HepG2 (cell line): ENCODE measurements at regions not wholly inside any gene's neighbourhood (a gene's known extent, or its start where the extent isn't known, plus 50 kb on each side); places are given as distances from the start of the nearest gene placed in this dataset.

Experiments
- BRCA1 ChIP-seq: sonication (generic); formaldehyde crosslinking; IDR thresholded peaks from 2 replicates; pipeline ENCODE4 v1.4.0; 2020; ENCODE audit warnings: missing genetic modification reagents
- TF ChIP-seq, protein P1 (sequence below): sonication (generic); formaldehyde crosslinking; IDR thresholded peaks from 2 replicates; pipeline ENCODE4 v1.9.0; 2021; ENCODE audit warnings: mild to moderate bottlenecking, missing genetic modification reagents
- TF ChIP-seq, protein P2 (sequence below): sonication (generic); formaldehyde crosslinking; IDR thresholded peaks from 2 replicates; pipeline ENCODE4 v1.8.1; 2023; ENCODE audit warnings: missing genetic modification reagents, inconsistent platforms, borderline replicate concordance

DNA sequence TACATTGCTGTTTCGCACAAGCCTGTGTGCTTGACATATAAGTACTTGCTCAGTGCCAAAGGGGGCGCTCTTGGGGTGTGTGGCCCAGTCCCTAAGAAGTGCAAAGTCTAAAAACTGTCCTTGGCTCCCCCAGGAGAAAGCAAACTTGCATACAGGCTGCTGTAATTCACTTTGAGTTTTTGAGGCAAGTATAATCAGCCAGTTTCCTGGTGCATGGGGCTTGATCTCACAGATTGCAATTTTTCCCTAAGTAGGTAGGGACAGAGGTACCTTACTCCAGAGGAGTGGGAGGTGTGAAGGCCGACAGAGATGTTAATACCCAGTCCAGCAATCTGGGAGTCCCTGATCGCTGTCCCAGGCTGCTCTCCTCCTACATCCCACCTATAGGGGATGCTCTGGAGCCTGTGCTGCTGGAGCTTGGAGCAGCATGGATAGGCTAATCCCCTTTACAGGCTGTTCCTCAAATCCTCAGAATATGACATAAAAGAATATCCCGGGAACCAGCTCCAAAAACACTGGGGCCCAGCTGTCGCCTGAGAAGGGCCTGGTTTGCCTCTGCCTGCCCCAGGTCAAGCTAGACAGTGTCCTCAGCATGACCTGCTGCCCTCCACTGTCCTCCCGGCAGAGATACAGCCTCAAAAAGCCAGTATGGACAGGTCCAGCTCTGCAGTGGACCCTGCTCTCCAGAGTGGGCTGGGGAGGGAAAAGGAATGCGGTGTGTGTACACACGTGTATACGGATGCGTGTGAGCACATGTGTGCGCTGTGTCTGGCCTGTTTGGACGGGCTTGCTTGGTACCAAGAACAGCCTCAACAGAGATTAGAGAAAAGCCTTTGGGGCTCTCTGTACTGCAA, 136.5 kb upstream of the HAAO start (continued):
- TF ChIP-seq, protein P1, sequence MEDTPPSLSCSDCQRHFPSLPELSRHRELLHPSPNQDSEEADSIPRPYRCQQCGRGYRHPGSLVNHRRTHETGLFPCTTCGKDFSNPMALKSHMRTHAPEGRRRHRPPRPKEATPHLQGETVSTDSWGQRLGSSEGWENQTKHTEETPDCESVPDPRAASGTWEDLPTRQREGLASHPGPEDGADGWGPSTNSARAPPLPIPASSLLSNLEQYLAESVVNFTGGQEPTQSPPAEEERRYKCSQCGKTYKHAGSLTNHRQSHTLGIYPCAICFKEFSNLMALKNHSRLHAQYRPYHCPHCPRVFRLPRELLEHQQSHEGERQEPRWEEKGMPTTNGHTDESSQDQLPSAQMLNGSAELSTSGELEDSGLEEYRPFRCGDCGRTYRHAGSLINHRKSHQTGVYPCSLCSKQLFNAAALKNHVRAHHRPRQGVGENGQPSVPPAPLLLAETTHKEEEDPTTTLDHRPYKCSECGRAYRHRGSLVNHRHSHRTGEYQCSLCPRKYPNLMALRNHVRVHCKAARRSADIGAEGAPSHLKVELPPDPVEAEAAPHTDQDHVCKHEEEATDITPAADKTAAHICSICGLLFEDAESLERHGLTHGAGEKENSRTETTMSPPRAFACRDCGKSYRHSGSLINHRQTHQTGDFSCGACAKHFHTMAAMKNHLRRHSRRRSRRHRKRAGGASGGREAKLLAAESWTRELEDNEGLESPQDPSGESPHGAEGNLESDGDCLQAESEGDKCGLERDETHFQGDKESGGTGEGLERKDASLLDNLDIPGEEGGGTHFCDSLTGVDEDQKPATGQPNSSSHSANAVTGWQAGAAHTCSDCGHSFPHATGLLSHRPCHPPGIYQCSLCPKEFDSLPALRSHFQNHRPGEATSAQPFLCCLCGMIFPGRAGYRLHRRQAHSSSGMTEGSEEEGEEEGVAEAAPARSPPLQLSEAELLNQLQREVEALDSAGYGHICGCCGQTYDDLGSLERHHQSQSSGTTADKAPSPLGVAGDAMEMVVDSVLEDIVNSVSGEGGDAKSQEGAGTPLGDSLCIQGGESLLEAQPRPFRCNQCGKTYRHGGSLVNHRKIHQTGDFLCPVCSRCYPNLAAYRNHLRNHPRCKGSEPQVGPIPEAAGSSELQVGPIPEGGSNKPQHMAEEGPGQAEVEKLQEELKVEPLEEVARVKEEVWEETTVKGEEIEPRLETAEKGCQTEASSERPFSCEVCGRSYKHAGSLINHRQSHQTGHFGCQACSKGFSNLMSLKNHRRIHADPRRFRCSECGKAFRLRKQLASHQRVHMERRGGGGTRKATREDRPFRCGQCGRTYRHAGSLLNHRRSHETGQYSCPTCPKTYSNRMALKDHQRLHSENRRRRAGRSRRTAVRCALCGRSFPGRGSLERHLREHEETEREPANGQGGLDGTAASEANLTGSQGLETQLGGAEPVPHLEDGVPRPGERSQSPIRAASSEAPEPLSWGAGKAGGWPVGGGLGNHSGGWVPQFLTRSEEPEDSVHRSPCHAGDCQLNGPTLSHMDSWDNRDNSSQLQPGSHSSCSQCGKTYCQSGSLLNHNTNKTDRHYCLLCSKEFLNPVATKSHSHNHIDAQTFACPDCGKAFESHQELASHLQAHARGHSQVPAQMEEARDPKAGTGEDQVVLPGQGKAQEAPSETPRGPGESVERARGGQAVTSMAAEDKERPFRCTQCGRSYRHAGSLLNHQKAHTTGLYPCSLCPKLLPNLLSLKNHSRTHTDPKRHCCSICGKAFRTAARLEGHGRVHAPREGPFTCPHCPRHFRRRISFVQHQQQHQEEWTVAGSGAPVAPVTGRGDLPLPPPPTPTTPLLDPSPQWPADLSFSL (CRISPR knock-in tag): peak; percentile 83
- TF ChIP-seq, protein P2, sequence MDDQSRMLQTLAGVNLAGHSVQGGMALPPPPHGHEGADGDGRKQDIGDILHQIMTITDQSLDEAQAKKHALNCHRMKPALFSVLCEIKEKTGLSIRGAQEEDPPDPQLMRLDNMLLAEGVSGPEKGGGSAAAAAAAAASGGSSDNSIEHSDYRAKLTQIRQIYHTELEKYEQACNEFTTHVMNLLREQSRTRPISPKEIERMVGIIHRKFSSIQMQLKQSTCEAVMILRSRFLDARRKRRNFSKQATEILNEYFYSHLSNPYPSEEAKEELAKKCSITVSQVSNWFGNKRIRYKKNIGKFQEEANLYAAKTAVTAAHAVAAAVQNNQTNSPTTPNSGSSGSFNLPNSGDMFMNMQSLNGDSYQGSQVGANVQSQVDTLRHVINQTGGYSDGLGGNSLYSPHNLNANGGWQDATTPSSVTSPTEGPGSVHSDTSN (CRISPR knock-in tag): 0 out of 2 replicates have a peak, but pooled peaks have one; percentile 45
- TF ChIP-seq BRCA1: peak; percentile 27
